ENCODE measurements at regions not wholly inside any gene's neighbourhood (a gene's known extent, or its start where the extent isn't known, plus 50 kb on each side); places are given as distances from the start of the nearest gene placed in this dataset.
"Not testable (repeated sequence)": the region's sequence is repeated elsewhere in the genome, so short reads cannot be mapped to it uniquely, and the experiment has no call there.

GRCh38 chr2:87633287-87633963, 114.5 kb upstream of the PLGLB2 start:
- not testable (repeated sequence) for DNase-seq

- not testable (repeated sequence) for DNase-seq
These were observed 113.8 kb upstream of the PLGLB2 start for GRCh38 chr2:87634106-87634505.

GRCh38 chr2:87634971-87635650, 112.8 kb upstream of the PLGLB2 start:
- not testable (repeated sequence) for DNase-seq

GRCh38 chr2:87636246-87636645, 111.6 kb upstream of the PLGLB2 start:
- not testable (repeated sequence) for DNase-seq

GRCh38 chr2:87636735-87637134, 111.2 kb upstream of the PLGLB2 start:
- DNase-seq = not testable (repeated sequence)

- DNase-seq = not testable (repeated sequence)
These were observed 110.5 kb upstream of the PLGLB2 start for GRCh38 chr2:87637249-87637990.

GRCh38 chr2:87638114-87638807, 109.6 kb upstream of the PLGLB2 start:
- DNase-seq = not testable (repeated sequence)

- not testable (repeated sequence) for DNase-seq
These were observed 109.0 kb upstream of the PLGLB2 start for GRCh38 chr2:87638872-87639271.

- DNase-seq = not testable (repeated sequence)
These were observed 108.0 kb upstream of the PLGLB2 start for GRCh38 chr2:87639801-87640440.

GRCh38 chr2:87640961-87641563, 106.8 kb upstream of the PLGLB2 start:
- DNase-seq = not testable (repeated sequence)

GRCh38 chr2:87643165-87643564, 104.7 kb upstream of the PLGLB2 start:
- not testable (repeated sequence) for DNase-seq

- DNase-seq = not testable (repeated sequence)
These were observed 100.0 kb upstream of the PLGLB2 start for GRCh38 chr2:87647737-87648498.

- not testable (repeated sequence) for DNase-seq
These were observed 99.1 kb upstream of the PLGLB2 start for GRCh38 chr2:87648815-87649214.

- DNase-seq = not testable (repeated sequence)
These were observed 98.0 kb upstream of the PLGLB2 start for GRCh38 chr2:87649871-87650270.

- DNase-seq = not testable (repeated sequence)
These were observed 97.0 kb upstream of the PLGLB2 start for GRCh38 chr2:87650837-87651236.

GRCh38 chr2:87651589-87651988, 96.3 kb upstream of the PLGLB2 start:
- DNase-seq = not testable (repeated sequence)

- not testable (repeated sequence) for DNase-seq
These were observed 94.5 kb upstream of the PLGLB2 start for GRCh38 chr2:87653373-87653772.

GRCh38 chr2:87654136-87654814, 93.6 kb upstream of the PLGLB2 start:
- DNase-seq = not testable (repeated sequence)

GRCh38 chr2:87657915-87658314, 90.0 kb upstream of the PLGLB2 start:
- not testable (repeated sequence) for DNase-seq

- not testable (repeated sequence) for DNase-seq
These were observed 89.5 kb upstream of the PLGLB2 start for GRCh38 chr2:87658357-87658756.

Data from CD4-positive, alpha-beta T cell treated with Interleukin-17A for 4 hours (primary cell).